Stimulated activated CD4-positive, alpha-beta T cell treated with anti-CD3 and anti-CD28 coated beads, TNF-alpha, amount 100 ng/mL, for 4 hours (primary cell): ENCODE measurements at regions not wholly inside any gene's neighbourhood (a gene's known extent, or its start where the extent isn't known, plus 50 kb on each side); places are given as distances from the start of the nearest gene placed in this dataset.
"Not testable (repeated sequence)": the region's sequence is repeated elsewhere in the genome, so short reads cannot be mapped to it uniquely, and the experiment has no call there.

ENCODE experiments used
- DNase-seq, 3 experiments: peaks; one replicate each; pipeline ENCODE4 v3.0.0-alpha.2; 2020; ENCODE audit warnings: low read depth in 3 of 3

DNA sequence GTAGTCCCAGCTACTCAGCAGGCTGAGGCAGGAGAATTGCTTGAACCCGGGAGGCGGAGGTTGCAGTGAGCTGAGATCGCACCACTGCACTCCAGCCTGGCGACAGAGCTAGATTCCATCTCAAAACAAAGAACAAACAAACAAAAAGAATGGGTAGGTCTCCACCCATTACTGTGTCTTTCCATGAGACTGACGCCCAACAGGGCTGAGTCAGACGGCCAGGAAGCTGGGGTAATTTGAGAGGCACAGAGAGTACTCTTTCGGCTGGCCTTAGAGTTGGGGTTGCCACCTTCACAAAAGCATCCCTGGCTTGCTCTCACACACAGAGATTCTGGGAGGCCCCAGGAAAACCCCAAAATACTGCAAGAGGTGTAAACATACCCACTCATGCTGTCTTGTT is 72.0 kb upstream of the DHRSX start:
- no peak for DNase-seq

DNA sequence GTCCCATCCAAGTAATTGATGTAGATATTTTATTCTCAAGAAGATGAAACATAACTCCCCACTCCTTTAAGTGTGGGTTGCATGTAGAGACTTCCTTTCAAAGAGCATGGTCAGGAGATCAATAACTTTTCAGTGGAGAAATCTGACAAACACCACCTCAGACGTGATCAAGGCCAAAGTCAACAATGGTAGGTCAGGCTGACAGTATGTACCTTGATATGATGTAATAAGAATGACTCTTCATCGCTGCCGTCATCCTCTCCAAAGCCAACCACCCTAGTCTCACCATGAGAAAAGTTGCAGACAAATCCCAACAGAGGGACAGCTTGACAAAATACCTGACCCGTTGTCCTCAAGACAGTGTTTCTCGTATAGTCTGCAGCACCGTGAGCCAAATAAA is 67.3 kb upstream of the DHRSX start:
- no peak for DNase-seq

DNA sequence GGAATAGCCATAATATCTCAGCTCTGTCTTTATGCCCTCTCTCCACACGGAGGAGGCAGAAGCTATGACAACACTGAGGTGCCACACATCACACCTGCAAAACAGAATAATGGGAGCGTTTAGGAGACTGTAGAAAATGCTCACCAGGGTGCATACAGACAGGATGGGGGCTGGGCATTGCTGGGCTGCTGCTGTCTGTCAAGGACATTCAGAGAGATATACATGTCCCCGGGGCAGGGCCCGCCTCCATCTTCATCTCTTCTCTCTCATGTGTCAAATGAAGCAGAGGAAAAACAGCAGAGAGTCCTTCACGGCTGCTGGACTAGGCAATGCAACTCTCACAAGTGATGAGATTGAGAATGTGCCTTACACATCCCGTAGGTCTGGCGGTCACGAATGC is 65.3 kb upstream of the DHRSX start:
- DNase-seq = no peak

DNA sequence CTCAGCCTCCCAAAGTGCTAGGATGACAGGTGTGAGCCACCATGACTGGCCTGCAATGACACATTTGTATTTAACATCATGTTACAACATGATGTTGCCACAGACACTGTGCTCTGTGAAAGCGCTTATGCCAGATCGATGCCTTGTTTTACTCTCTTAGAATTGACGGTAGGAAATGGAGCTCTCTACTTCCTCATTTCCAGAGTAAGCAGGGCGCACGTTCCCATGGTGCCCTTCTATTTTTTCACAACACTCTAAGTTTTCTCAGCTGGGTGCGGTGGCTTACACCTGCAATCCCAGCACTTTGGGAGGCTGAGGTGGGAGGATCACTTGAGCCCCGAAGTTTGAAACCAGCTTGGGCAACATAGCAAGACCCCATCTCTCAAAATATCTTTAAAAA is 60.7 kb upstream of the DHRSX start:
- no peak for DNase-seq

DNA sequence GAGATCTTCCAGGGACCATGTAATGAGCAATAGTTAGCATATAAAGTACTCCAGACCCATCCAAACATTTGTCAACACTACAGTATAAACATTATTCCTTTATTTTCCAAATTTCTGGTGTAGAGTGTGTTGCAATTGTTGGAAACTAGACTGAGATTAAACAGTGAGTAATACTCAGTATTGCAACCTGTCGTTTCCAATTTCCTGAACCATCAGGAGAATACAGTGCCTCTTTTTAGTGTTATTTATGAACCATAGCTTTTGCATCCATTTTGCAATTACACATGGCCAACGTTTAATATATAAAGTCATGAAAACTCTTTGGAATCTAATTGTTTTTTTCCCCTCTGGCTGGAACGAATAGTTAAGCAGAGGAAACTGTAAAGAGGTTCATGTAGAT is 58.3 kb upstream of the DHRSX start:
- DNase-seq = no peak

DNA sequence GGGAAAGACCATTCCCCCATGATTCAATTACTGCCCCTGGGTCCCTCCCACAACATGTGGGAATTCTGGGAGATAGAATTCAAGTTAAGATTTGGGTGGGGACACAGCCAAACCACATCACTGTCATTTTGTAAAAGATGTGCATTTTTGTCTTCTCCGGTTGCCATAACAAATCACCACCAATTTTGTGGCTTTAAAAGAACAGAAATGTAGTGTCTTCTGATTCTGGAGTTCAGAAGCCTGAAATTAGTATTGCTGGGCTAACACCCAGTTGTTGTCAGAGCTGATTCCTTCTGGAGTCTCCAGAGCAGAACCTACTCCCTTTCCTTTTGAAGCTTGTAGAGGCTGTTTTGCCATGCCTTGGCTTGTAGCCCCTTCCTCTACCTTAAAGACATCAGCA is 54.1 kb upstream of the DHRSX start:
- no peak for DNase-seq

DNA sequence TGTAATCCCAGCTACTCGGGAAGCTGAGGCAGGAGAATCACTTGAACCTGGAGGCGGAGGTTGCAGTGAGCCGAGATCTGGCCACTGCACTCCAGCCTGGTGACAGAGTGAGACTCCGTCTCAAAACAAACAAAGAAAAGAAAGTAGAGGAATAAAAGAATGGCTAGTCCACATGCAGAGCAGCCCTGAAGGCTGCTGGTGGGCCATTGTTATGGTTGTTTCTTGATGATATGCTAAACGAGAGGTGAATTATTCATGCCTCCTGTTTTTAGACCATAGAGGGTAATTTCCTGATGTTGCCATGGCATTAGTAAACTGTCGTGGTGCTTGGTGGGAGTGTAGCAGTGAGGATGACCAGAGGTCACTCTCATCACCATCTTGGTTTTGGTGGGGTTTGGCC is 53.3 kb upstream of the DHRSX start:
- not testable (repeated sequence) for DNase-seq

DNA sequence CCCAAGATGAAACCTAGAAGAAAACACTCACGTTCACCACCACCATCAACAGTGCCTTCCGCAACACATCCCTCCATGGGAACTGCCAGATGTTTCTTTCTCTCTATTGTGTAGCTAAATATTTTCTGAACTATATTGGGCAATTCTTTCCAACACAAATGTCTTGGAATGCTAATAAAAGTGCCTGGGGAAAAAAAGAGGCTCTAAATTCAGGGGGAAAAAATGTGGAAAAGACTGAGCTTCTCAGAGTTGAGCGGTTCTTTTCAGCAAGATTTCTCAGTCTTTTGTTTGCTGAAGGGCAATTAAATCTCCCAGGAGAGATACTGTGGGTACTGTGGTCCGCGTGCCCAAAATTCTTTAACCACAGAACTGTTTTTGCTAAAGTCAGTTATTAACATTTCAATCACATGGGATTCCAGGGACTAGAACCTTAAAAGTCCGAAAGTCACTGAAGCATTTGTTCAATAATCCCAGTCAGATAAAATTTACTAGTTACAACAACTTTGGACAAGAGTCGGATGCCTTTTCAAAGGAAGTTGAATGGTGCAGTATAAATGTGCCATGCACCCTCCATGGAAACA is 51.9 kb upstream of the DHRSX start:
- no peak for DNase-seq

DNA sequence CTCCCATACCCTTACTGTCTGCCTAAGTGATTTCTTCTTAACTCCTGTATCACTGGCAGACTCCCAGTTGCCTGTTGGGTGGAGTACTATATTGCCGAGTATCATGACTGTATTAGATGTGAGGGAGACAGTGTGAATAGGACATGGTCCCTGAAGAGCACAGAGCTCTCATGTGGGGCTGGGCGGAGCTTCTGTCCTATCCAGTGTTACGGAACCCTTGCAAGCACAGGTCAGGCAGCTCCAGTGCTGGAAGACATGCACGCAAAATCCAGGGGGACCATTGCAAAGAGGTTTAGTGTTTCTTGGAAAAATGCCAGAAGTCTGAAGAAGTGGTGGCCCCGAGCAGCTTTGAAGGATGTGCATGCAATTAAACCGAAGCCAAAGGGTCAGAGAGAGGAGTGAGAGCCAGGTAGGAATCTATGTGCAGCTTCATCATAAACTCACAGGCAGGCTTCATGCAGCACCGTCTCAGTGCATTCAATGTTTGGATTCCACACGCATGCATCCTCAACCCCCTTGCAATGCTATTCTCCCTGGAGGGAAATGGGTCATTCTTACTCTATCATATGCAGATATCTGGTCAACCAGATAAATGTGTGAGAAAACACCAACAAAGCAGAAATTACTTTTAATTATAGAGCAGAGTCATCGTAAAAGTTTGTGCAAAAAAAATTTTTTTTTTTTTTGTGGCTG is 49.7 kb upstream of the DHRSX start:
- DNase-seq = no peak
